ENCODE measurements at regions not wholly inside any gene's neighbourhood (a gene's known extent, or its start where the extent isn't known, plus 50 kb on each side); places are given as distances from the start of the nearest gene placed in this dataset.

DNA sequence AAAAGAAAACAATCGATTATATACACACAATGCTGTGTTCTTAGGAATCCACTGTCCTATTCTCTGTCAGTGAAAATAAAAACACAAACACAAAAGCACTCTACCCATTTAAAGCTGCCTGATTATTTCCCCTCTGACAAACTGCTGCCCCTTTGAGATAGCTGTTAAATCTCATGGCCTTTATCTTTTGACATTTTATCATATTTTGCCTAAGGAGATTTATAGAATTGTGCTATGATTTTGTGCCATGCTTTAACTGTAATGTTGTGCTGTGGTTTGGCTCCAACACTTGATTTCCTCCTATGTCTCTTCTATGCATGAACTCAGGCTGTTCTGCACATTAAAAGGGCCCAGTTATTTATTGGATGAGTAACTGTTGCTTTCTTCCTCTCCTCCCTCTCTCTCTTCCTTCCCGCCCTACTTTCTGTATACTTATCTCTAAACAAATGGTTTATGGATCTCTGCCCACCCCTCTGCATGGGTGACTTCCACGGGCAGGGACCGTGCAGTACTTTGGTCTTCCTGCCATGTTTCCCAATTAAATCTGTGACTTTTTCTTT lies 1096.6 kb downstream of the TSN start (continued):
- TF ChIP-seq FOS (IDR thresholded peaks at IDR 0.05; ENCODE audit: extremely low read depth, insufficient read length) (no peak), ASH1L (IDR thresholded peaks at IDR 0.05; ENCODE audit: borderline replicate concordance, low read depth, partially characterized antibody) (no peak), ATF1 (CRISPR knock-in tag; IDR thresholded peaks at IDR 0.05) (no peak), ATF1 (tag; IDR thresholded peaks at IDR 0.05) (no peak), RFX1 (IDR thresholded peaks at IDR 0.05) (no peak), SPI1 (IDR thresholded peaks at IDR 0.05; ENCODE audit: borderline replicate concordance, low read depth, low read length) (no peak), SIX5 (IDR thresholded peaks at IDR 0.05; ENCODE audit: borderline replicate concordance in 1 of 2, insufficient read depth in 1 of 2, low read depth in 1 of 2, low read length in 2 of 2) (no peak)
- TF ChIP-seq, protein P1, sequence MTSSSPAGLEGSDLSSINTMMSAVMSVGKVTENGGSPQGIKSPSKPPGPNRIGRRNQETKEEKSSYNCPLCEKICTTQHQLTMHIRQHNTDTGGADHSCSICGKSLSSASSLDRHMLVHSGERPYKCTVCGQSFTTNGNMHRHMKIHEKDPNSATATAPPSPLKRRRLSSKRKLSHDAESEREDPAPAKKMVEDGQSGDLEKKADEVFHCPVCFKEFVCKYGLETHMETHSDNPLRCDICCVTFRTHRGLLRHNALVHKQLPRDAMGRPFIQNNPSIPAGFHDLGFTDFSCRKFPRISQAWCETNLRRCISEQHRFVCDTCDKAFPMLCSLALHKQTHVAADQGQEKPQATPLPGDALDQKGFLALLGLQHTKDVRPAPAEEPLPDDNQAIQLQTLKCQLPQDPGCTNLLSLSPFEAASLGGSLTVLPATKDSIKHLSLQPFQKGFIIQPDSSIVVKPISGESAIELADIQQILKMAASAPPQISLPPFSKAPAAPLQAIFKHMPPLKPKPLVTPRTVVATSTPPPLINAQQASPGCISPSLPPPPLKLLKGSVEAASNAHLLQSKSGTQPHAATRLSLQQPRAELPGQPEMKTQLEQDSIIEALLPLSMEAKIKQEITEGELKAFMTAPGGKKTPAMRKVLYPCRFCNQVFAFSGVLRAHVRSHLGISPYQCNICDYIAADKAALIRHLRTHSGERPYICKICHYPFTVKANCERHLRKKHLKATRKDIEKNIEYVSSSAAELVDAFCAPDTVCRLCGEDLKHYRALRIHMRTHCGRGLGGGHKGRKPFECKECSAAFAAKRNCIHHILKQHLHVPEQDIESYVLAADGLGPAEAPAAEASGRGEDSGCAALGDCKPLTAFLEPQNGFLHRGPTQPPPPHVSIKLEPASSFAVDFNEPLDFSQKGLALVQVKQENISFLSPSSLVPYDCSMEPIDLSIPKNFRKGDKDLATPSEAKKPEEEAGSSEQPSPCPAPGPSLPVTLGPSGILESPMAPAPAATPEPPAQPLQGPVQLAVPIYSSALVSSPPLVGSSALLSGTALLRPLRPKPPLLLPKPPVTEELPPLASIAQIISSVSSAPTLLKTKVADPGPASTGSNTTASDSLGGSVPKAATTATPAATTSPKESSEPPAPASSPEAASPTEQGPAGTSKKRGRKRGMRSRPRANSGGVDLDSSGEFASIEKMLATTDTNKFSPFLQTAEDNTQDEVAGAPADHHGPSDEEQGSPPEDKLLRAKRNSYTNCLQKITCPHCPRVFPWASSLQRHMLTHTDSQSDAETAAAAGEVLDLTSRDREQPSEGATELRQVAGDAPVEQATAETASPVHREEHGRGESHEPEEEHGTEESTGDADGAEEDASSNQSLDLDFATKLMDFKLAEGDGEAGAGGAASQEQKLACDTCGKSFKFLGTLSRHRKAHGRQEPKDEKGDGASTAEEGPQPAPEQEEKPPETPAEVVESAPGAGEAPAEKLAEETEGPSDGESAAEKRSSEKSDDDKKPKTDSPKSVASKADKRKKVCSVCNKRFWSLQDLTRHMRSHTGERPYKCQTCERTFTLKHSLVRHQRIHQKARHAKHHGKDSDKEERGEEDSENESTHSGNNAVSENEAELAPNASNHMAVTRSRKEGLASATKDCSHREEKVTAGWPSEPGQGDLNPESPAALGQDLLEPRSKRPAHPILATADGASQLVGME (CRISPR knock-in tag; IDR thresholded peaks at IDR 0.05): no peak
- TF ChIP-seq, protein P2, sequence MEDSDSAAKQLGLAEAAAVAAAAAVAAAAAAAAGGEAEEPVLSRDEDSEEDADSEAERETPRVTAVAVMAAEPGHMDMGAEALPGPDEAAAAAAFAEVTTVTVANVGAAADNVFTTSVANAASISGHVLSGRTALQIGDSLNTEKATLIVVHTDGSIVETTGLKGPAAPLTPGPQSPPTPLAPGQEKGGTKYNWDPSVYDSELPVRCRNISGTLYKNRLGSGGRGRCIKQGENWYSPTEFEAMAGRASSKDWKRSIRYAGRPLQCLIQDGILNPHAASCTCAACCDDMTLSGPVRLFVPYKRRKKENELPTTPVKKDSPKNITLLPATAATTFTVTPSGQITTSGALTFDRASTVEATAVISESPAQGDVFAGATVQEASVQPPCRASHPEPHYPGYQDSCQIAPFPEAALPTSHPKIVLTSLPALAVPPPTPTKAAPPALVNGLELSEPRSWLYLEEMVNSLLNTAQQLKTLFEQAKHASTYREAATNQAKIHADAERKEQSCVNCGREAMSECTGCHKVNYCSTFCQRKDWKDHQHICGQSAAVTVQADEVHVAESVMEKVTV (CRISPR knock-in tag; IDR thresholded peaks at IDR 0.05): no peak
- TF ChIP-seq, protein P3, sequence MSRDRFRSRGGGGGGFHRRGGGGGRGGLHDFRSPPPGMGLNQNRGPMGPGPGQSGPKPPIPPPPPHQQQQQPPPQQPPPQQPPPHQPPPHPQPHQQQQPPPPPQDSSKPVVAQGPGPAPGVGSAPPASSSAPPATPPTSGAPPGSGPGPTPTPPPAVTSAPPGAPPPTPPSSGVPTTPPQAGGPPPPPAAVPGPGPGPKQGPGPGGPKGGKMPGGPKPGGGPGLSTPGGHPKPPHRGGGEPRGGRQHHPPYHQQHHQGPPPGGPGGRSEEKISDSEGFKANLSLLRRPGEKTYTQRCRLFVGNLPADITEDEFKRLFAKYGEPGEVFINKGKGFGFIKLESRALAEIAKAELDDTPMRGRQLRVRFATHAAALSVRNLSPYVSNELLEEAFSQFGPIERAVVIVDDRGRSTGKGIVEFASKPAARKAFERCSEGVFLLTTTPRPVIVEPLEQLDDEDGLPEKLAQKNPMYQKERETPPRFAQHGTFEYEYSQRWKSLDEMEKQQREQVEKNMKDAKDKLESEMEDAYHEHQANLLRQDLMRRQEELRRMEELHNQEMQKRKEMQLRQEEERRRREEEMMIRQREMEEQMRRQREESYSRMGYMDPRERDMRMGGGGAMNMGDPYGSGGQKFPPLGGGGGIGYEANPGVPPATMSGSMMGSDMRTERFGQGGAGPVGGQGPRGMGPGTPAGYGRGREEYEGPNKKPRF (IDR thresholded peaks at IDR 0.05; ENCODE audit: low read depth, low read length): no peak
